Tongue (tissue), 1 donor: ENCODE measurements at regions not wholly inside any gene's neighbourhood (a gene's known extent, or its start where the extent isn't known, plus 50 kb on each side); places are given as distances from the start of the nearest gene placed in this dataset.

Source experiments
- DNase-seq: peaks from one replicate; pipeline ENCODE4 v3.0.0-alpha.2; 2015

GRCh38 chr15:99440551-99441443 is 125.0 kb upstream of the MEF2A start:
- DNase-seq: no peak

GRCh38 chr15:99441444-99441800 is 124.4 kb upstream of the MEF2A start:
- no peak for DNase-seq

- DNase-seq: no peak
These were observed 123.9 kb upstream of the MEF2A start for GRCh38 chr15:99441871-99442251.

- DNase-seq: peak; percentile 84
These were observed 123.4 kb upstream of the MEF2A start for GRCh38 chr15:99442252-99442897.

- DNase-seq: no peak
These were observed 122.6 kb upstream of the MEF2A start for GRCh38 chr15:99443056-99443756.

- peak; percentile 70 for DNase-seq
These were observed 121.9 kb upstream of the MEF2A start for GRCh38 chr15:99443768-99444446.

- no peak for DNase-seq
These were observed 120.4 kb upstream of the MEF2A start for GRCh38 chr15:99445272-99445850.

GRCh38 chr15:99446565-99447496 is 119.0 kb upstream of the MEF2A start:
- no peak for DNase-seq

- peak; percentile 91 for DNase-seq
These were observed 118.0 kb upstream of the MEF2A start for GRCh38 chr15:99447497-99448371.

- no peak for DNase-seq
These were observed 116.3 kb upstream of the MEF2A start for GRCh38 chr15:99449514-99449913.

- peak; percentile 84 for DNase-seq
These were observed 114.9 kb upstream of the MEF2A start for GRCh38 chr15:99450896-99451358.

- no peak for DNase-seq
These were observed 114.3 kb upstream of the MEF2A start for GRCh38 chr15:99451484-99451883.

GRCh38 chr15:99452010-99452409 is 113.8 kb upstream of the MEF2A start:
- no peak for DNase-seq

- peak; percentile 48 for DNase-seq
These were observed 112.8 kb upstream of the MEF2A start for GRCh38 chr15:99452728-99453636.

- no peak for DNase-seq
These were observed 112.2 kb upstream of the MEF2A start for GRCh38 chr15:99453637-99454030.

GRCh38 chr15:99454107-99454809 is 111.5 kb upstream of the MEF2A start:
- DNase-seq: no peak

- DNase-seq: peak; percentile 73
These were observed 110.6 kb upstream of the MEF2A start for GRCh38 chr15:99454941-99455788.
